ENCODE measurements at regions not wholly inside any gene's neighbourhood (a gene's known extent, or its start where the extent isn't known, plus 50 kb on each side); places are given as distances from the start of the nearest gene placed in this dataset.

- no peak for DNase-seq (ENCODE audit: low read depth)
Measured at GRCh38 chr6:166751051-166751595, 124.1 kb upstream of the RPS6KA2 start.

GRCh38 chr6:166750108-166750793, 123.2 kb upstream of the RPS6KA2 start:
- DNase-seq (ENCODE audit: low read depth), result no peak

- no peak for DNase-seq (ENCODE audit: low read depth)
Measured at GRCh38 chr6:166749666-166750065, 122.6 kb upstream of the RPS6KA2 start.

GRCh38 chr6:166747644-166748595, 120.9 kb upstream of the RPS6KA2 start:
- DNase-seq (ENCODE audit: low read depth), result no peak

GRCh38 chr6:166745801-166746668, 119.0 kb upstream of the RPS6KA2 start:
- no peak for DNase-seq (ENCODE audit: low read depth)

- DNase-seq (ENCODE audit: low read depth), result no peak
Measured at GRCh38 chr6:166744223-166745134, 117.4 kb upstream of the RPS6KA2 start.

- peak; percentile 6 for DNase-seq (ENCODE audit: low read depth)
Measured at GRCh38 chr6:166743406-166744222, 116.6 kb upstream of the RPS6KA2 start.

GRCh38 chr6:166742981-166743380, 115.9 kb upstream of the RPS6KA2 start:
- no peak for DNase-seq (ENCODE audit: low read depth)

GRCh38 chr6:166739976-166740318, 112.9 kb upstream of the RPS6KA2 start:
- DNase-seq (ENCODE audit: low read depth), result no peak

GRCh38 chr6:166739117-166739975, 112.3 kb upstream of the RPS6KA2 start:
- DNase-seq (ENCODE audit: low read depth), result peak; percentile 9

- DNase-seq (ENCODE audit: low read depth), result no peak
Measured at GRCh38 chr6:166738386-166739116, 111.5 kb upstream of the RPS6KA2 start.

GRCh38 chr6:166737261-166737660, 110.2 kb upstream of the RPS6KA2 start:
- DNase-seq (ENCODE audit: low read depth), result no peak

GRCh38 chr6:166736634-166737033, 109.6 kb upstream of the RPS6KA2 start:
- DNase-seq (ENCODE audit: low read depth), result peak; percentile 58

GRCh38 chr6:166733900-166734299, 106.8 kb upstream of the RPS6KA2 start:
- DNase-seq (ENCODE audit: low read depth), result no peak

GRCh38 chr6:166729658-166730057, 102.6 kb upstream of the RPS6KA2 start:
- no peak for DNase-seq (ENCODE audit: low read depth)

GRCh38 chr6:166728884-166729530, 102.0 kb upstream of the RPS6KA2 start:
- DNase-seq (ENCODE audit: low read depth), result no peak

- DNase-seq (ENCODE audit: low read depth), result no peak
Measured at GRCh38 chr6:166726201-166726600, 99.2 kb upstream of the RPS6KA2 start.

- no peak for DNase-seq (ENCODE audit: low read depth)
Measured at GRCh38 chr6:166725571-166725970, 98.5 kb upstream of the RPS6KA2 start.

Measured in iris pigment epithelial cell (primary cell).